GM18505 (cell line): ENCODE measurements at regions not wholly inside any gene's neighbourhood (a gene's known extent, or its start where the extent isn't known, plus 50 kb on each side); places are given as distances from the start of the nearest gene placed in this dataset.

Experiments used
- ATAC-seq: cut with Tn5 transposase; IDR thresholded peaks from one replicate; pipeline ENCODE4 v1.9.1; 2021; ENCODE audit not compliant: unreplicated experiment
- POLR2A ChIP-seq: IDR thresholded peaks from 4 replicates; pipeline ENCODE4 v1.6.1; 2011; ENCODE audit warnings: borderline replicate concordance; ENCODE audit not compliant: insufficient read depth, insufficient read length; ENCODE audit errors: extremely low read depth

DNA sequence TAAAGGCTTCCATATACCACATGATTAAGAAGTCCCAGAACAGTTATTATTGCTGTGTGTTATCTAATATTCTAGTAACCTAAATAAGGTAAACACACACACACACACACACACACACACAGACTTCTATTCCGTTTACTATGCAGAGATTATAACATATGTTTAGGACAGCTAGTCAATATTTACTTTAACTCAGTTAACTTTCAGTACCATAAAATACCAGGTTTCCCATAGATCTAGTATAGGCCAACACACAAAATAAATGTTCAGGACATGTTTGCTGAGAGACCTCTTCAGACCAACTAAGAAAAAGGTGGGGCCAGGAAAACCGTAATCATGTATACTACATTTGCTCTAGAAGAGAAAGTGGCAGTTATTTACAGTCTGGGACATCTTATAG is 365.5 kb downstream of the KLHL13 start:
- no peak for TF ChIP-seq POLR2A
- no peak for ATAC-seq

DNA sequence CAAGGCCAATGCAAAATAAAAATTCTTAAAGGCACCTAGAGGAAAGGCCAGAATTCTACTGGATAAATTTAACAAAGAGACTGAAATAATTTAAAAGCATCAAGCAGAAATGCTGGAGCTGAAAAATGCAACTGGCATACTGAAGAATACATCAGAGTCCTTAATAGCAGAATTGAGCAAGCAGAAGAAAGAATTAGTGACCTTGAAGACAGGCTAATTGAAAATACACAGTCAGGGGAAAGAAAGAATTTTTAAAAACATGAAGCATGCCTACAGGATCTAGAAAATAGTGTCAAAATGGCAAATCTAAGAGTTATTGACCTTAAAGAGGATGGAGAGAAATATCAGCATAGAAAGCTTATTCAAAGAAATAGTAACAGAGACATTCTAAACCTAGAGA is 371.7 kb downstream of the KLHL13 start:
- ATAC-seq, result no peak
- TF ChIP-seq POLR2A, result no peak

DNA sequence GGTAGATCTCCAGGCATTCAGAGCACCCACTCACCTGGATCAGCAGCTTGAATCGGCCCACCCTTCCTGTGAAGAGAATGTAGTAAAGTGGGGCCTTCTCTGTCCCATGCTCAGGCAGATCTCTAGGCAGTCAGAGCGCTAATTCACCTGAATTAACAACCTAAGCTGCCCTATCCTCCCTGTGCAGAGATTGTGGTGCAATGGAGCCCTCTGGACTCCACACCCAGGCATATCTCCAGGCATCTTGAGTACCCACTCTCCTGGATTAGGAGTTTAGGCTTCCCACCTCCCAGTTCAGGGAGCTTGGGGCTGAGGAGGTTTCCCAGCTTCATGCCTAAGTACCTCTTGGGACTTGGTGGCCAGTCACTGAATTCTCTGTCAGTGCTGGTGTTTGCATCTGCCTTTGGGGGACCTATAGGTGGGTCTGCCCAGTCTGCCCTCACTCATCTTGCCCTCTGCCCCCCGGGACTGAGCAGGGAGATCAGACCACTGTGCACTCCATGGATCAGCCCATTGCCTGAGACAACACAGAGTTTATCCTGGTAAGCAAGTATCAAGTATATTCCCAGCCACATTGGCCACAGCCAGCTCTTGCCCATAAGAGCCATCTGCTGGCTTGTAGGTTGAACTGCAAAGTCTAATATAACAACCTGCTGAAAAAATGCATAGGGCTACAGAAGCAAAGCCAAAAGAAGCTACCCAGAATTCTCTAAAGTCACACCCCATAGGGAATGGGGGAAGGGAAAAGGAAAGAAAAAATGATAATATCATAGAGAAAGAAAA is 372.9 kb downstream of the KLHL13 start:
- ATAC-seq, result no peak
- no peak for TF ChIP-seq POLR2A

DNA sequence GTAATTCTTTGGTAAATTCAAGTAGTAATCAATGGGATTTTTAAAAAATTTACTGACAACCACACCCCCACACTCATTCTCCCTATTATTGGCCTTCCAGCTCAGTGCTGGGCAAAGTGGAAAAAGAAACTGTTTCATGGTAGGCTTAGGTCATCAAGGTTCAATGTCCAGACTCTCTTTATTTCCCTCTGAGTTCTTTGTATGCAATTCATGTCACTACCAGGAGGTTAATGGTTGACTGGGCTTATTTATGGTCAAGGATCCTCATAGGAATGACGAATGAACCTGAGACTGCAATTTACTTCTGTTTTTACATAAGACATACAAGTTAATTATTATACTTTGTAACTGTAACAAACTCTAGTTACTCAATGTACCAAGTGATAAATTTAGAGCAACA is 403.2 kb downstream of the KLHL13 start:
- no peak for ATAC-seq
- no peak for TF ChIP-seq POLR2A

DNA sequence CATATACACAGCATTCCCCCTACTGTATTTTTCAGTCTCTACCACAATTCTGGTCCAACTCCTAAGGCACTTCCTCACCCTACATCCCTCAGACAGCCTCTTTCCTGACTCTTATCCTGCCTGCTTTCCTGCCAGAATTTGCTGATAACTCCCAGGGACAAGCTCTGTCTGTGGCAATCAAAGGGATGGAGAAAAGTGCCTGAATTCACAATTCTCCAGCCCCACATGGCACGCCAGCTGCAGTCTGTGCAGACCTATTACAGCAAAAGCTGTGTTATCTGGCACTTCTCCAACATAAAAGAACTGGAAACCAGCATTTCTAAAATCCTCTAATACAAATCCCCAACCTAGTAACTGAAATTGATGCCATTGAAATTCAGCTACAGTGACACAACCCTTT is 404.8 kb downstream of the KLHL13 start:
- TF ChIP-seq POLR2A, result no peak
- ATAC-seq, result no peak

DNA sequence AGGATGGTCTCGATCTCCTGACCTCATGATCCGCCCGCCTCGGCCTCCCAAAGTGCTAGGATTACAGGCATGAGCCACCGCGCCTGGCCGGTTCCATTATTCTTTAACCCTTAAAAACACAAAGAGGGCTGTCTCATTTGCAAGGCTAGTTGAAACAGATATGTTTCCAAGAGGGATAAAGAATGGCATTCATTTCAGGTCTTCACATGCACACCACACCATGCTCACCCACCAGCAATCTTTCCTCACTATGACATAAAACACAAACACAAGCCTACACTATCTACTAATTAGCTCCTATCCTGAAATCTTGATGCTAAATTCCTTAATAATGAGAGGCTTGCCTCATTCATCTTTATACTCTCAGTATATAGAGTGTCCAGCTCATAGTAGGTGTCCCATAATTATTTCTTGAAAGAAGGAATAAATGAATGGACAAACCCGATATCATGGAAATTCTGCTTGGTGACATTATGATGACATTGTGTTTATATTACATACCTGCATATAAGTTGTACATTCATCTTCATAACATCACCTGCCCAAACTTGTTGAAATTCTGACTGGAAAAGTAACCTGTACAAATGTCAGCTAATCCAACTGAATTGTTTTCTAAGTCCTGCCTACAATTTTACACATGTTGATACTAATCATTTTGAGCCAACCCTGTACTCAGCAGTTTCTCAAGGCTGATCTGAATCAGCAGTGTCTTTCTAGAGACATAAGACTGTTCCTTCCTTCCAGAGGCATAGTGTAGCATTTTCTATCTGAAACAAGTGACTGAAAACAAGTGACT is 408.5 kb downstream of the KLHL13 start:
- no peak for TF ChIP-seq POLR2A
- no peak for ATAC-seq

DNA sequence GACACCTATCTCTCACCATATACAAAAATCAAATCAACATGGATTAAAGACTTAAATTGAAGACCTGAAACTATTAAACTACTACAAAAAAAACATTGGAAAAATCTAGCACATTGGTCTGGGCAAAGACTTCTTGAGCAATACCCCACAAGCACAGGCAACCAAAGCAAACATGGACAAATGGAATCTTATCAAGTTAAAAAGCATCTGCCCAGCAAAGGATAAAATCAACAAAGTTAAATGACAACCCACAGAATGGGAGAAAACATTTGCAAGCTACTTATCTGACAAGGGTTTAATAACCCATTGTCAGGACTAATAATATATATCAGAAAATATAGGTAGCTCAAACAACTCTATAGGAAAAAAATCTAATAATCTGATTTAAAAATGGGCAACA is 415.6 kb downstream of the KLHL13 start:
- ATAC-seq, result no peak
- no peak for TF ChIP-seq POLR2A

DNA sequence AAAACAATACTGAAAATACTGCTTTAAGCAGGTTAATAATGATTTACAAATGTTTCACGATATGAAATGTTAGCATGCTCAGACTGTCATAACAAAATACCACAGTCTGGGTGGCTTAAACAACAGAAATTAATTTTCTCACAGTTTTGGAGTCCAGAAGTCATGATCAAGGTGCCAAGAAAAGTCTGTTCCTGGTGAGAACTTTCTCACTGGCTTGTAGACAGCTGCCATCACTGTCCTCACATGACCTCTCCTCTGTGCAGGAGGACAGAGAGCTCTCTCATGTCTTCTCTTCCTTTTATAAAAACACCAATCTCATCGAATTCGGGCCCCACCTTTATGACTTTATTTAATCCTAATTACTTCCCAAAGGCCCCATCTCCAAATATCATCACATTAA is 426.7 kb downstream of the KLHL13 start:
- no peak for TF ChIP-seq POLR2A

DNA sequence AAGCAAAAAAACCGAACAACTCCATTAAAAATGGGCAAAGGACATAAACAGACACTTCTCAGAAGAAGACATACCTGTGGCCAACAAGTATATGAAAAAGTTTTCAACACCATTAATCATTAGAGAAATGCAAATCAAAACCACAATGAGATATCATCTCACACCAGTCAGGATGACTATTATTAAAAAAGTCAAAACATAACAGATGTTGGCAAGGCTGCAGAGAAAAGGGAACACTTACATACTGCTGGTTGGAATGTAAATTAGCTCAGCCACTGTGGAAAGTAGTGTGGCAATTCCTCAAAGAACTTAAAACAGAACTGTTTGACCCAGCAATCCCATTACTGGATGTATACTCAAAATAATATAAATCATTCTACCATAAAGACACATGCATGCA is 436.3 kb downstream of the KLHL13 start:
- no peak for ATAC-seq
- TF ChIP-seq POLR2A, result no peak

More for the DNA sequence above, 426.7 kb downstream of the KLHL13 start:
- ATAC-seq, result no peak

DNA sequence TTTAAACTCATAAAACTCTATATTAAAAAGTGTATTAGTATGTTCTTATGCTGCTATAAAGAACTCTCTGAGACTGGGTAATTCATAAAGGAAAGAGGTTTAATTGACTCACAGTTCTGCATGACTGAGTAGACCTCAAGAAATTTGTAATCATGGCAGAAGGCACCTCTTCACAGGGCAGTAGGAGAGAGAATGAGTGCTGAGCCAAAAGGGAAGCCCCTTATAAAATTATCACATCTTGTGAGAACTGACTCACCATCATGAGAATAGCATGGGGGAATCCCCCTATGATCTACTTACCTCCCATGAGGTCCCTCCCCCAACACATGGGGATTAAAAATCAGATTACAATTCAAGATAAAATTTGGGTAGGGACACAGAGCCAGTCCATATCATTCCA is 463.2 kb downstream of the KLHL13 start:
- no peak for TF ChIP-seq POLR2A
- no peak for ATAC-seq

DNA sequence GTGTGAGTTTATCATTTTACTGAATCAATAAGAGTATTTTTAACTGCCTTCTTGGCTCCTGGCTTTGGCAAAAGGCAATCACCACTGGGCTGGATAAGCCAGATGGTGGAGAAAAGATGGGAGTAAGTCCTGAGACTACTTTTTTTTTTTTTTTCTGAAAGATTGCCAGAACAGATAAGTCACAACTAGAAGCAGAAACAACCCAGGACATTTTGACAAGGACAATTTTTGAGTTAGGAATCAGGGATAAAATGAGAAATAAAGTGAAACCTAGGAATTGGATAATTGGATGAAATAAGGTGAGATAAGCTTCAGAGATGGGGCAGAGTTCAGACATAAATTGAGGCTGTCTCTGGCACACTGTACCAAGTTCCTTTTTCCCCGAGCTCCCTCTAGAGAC is 471.0 kb downstream of the KLHL13 start:
- TF ChIP-seq POLR2A, result no peak
- no peak for ATAC-seq

DNA sequence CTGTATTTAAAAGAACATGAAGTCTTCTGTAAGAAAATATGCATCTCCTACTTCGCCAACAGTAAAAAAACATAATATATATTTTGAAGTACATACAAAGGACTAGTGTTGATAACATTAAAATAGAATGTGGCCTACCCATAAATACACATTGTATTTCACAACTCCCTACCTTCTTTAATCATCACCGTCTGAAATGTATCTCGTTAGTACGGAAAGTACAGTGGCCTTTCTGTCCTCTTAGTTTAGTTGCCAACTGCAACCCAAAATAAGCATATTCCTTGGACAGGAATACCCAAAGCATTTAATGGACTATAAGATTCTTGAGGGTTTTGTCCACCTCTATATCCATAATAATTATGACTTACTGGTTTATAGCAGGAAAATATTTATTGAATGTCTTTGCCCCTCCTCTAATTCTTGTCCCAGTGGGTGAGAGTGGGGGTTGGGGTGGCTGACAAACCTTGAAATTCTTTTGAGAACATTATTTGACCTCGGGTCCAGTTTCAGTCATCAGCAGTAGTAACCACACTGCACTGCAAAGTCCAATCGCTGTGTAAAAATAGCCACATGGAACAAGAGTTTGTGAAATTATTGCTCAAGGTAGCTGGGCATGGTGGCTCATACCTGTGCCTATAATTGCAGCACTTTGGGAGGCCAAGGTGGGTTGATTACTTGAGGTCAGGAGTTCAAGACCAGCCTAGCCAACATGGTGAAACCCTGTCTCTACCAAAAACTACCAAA is 474.5 kb downstream of the KLHL13 start:
- no peak for ATAC-seq

DNA sequence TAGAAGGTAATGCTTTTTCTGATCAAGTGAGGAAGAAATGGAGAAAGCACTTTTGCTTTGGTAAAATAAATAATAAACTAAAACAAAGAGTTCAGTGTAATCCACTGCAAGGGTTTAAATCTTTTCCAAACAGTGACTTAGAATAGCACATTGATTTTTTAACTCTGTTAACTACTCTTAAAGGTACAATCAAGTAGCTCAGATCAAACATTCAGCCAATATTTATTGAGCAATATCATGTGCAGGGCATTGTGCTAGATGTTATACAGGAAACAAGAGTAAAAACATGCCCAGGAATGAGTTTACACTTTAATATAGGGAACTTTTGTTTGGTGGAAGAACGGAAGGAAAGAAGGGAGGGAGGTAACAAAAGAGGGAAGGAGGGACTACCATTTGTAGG is 479.8 kb downstream of the KLHL13 start:
- ATAC-seq, result no peak
- no peak for TF ChIP-seq POLR2A

More for the DNA sequence above, 474.5 kb downstream of the KLHL13 start:
- TF ChIP-seq POLR2A, result no peak
